Common myeloid progenitor, CD34-positive (primary cell): ENCODE measurements at regions not wholly inside any gene's neighbourhood (a gene's known extent, or its start where the extent isn't known, plus 50 kb on each side); places are given as distances from the start of the nearest gene placed in this dataset.
A peak's percentile ranks its signal among the peaks of the same experiment; 100 is the strongest.

Experiments
- CTCF ChIA-PET: fragments of 350-600 bp; sonication (Branson Sonifier 250); formaldehyde crosslinking; loops from one replicate; lab custom pipeline; 2021; ENCODE audit warnings: antibody characterized with exemption; lab: Charles Lee
- POLR2A ChIA-PET: fragments of 350-600 bp; sonication (Branson Sonifier 250); formaldehyde crosslinking; loops from one replicate; lab custom pipeline; 2021; ENCODE audit warnings: antibody characterized with exemption; lab: Charles Lee
- DNase-seq, 3 donors: peaks; one replicate each; pipeline versions ENCODE4 v3.0.0 to v3.0.0-alpha.2; 2013
- H3K27ac ChIP-seq, 2 experiments: 1 replicate in 1 of 2; 2 replicates in 1 of 2; pipeline ENCODE4 v1.7.0; 2013; ENCODE audit warnings: inconsistent platforms in 2 of 2, low read length in 2 of 2, mild to moderate bottlenecking in 2 of 2, low read depth in 1 of 2, moderate library complexity in 1 of 2; ENCODE audit not compliant: severe bottlenecking in 2 of 2, insufficient read depth in 1 of 2, poor library complexity in 1 of 2
- H3K27me3 ChIP-seq, 5 experiments: replicated peaks in 2 of 5; 1 replicate in 3 of 5; 2 replicates in 2 of 5; pipeline versions ENCODE4 v1.6.1 to v1.7.0; 2013; ENCODE audit warnings: low read length in 4 of 5, mild to moderate bottlenecking in 2 of 5, moderate library complexity in 2 of 5, inconsistent platforms in 1 of 5; ENCODE audit not compliant: insufficient read depth in 5 of 5, control insufficient read depth in 4 of 5
- H3K36me3 ChIP-seq, 4 experiments: 1 replicate in 2 of 4; 2 replicates in 2 of 4; pipeline versions ENCODE4 v1.6.1 to v1.7.0; 2013; ENCODE audit warnings: low read length in 3 of 4, control low read depth in 1 of 4, mild to moderate bottlenecking in 1 of 4; ENCODE audit not compliant: control insufficient read depth in 4 of 4, insufficient read depth in 4 of 4
- H3K4me1 ChIP-seq, 4 experiments: 1 replicate in 3 of 4; 2 replicates in 1 of 4; pipeline versions ENCODE4 v1.6.1 to v1.7.1; 2013; ENCODE audit warnings: low read length in 3 of 4, mild to moderate bottlenecking in 3 of 4, control low read depth in 1 of 4, inconsistent platforms in 1 of 4, moderate library complexity in 1 of 4; ENCODE audit not compliant: control insufficient read depth in 4 of 4, insufficient read depth in 4 of 4; ENCODE audit errors: control extremely low read depth in 1 of 4
- H3K4me3 ChIP-seq, 7 experiments: 1 replicate in 4 of 7; 2 replicates in 3 of 7; pipeline versions ENCODE4 v1.5.1 to v1.7.0; 2013; ENCODE audit warnings: mild to moderate bottlenecking in 7 of 7, low read length in 6 of 7, moderate library complexity in 6 of 7, inconsistent platforms in 2 of 7, low read depth in 2 of 7, control low read depth in 1 of 7; ENCODE audit not compliant: insufficient read depth in 4 of 7, control insufficient read depth in 1 of 7; ENCODE audit errors: extremely low read depth in 1 of 7
- H3K9me3 ChIP-seq, 5 experiments: 1 replicate in 4 of 5; 2 replicates in 1 of 5; pipeline versions ENCODE4 v1.6.1 to v1.7.1; 2013; ENCODE audit warnings: low read length in 4 of 5, mild to moderate bottlenecking in 2 of 5, inconsistent platforms in 1 of 5, low read depth in 1 of 5, moderate library complexity in 1 of 5; ENCODE audit not compliant: control insufficient read depth in 4 of 5, insufficient read depth in 2 of 5; ENCODE audit errors: control extremely low read depth in 1 of 5
- WGBS: methylation state at CpG from one replicate; pipeline ENCODE4 v1.1.5; 2013; ENCODE audit not compliant: insufficient coverage; 5-methylcytosine and 5-hydroxymethylcytosine counted together

DNA sequence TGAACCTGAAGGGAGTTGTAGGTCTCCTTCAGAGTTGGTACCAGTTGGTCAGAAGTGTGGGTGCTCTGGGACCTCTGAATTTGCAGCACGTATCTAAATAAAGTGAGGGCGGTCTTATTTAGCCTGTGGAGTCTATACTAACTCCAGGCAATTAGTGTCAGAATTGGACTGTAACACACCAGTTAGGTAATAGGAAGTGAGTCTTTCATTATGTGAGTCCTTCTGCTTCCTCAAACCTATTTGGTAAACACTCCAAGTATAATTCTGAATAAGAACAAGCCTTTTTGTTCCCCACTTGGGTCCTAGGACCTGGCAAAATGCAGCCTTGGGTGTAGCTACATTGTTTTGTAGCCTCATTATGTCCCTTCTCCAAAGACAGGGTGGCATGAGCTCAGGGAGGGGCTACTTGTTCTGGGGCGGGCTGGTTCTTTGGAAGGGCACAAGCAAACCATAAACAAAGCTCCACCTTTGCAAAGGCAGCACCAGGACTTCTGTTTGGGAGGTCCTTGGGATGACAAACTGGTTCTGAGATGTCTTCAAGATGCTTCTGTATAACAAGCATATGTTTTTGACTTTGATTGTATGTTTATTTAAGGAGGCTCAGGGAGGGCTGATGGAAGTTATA lies 418.0 kb downstream of the ZNF536 start:
- Histone ChIP-seq H3K4me1 (no peaks in the 10 kb centered on the region), H3K9me3 (peaks cover 0 to 3% (median 0%) of the 10 kb centered on the region in 5 experiments), H3K36me3 (no peaks in the 10 kb centered on the region), H3K27ac (no peak overlapping the region), H3K27me3 (no peaks in the 10 kb centered on the region), H3K4me3 (no peak overlapping the region)
- WGBS: 67% methylated on average over 1 of the region's 3 CpGs
- DNase-seq: peak in 2 of 3 donors; percentile 11 to 27
- ChIA-PET POLR2A (no interaction called here), CTCF (no interaction called here)

GRCh38 chr19:30788105-30788765 lies 416.1 kb downstream of the ZNF536 start:
- DNase-seq: no peak
- H3K9me3 ChIP-seq: peaks cover 0 to 3% (median 0%) of the 10 kb centered on the region in 5 experiments
- H3K4me3 ChIP-seq: no peak overlapping the region
- CTCF ChIA-PET: interaction anchor here (0.7 to 2.0 kb wide), 5 partner anchors 10 to 502 kb away, joined by 3 to 7 read pairs (median 4); no protein-coding TSS in a partner anchor
- no peaks in the 10 kb centered on the region for H3K36me3 ChIP-seq
- no peaks in the 10 kb centered on the region for H3K4me1 ChIP-seq
- WGBS: 98% methylated on average over 4 of the region's 5 CpGs
- no peak overlapping the region for H3K27ac ChIP-seq
- POLR2A ChIA-PET: interaction anchor here (0.6 kb wide), 1 partner anchor 432 kb away, joined by 3 read pairs; no protein-coding TSS in a partner anchor
- no peaks in the 10 kb centered on the region for H3K27me3 ChIP-seq

DNA sequence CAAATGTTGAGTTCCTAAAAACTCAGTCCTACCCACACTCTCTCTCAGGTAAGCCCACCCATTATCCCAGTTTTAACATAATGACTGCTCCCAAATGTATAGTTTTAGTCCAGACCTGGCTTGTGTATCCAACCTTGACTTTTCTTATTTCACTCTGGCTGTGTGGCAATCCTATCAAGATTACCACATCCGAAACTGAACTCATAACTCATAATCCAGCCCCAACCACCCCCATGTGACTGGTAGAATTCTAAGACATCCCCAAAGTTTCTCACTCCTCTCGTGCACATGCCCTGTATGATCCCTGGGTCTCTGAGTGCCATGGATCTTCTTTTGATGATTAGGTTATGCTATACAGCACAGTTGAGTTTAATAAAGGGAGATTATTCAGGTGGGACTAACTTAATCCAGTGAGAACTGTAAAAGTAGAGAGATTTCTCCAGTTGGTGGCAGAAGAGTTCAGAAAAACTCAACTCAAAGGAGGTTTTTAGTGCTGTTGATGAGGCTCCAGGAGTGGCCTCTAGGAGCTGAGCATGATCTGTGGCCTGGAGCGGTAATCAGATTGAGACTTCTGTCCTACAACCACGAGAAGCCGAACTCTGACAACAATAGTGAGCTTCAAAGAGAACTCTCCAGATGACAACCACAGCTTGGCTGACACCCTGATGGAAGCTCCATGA lies 413.4 kb downstream of the ZNF536 start:
- Histone ChIP-seq H3K27ac (no peak overlapping the region), H3K4me1 (no peaks in the 10 kb centered on the region), H3K36me3 (no peaks in the 10 kb centered on the region), H3K4me3 (no peak overlapping the region), H3K9me3 (peaks cover 0 to 3% (median 0%) of the 10 kb centered on the region in 5 experiments), H3K27me3 (peaks cover 0 to 3% (median 0%) of the 10 kb centered on the region in 5 experiments)
- ChIA-PET POLR2A (no interaction called here), CTCF (interaction anchor here (0.6 to 1.7 kb wide), 18 partner anchors 9 to 1442 kb away, joined by 3 to 7 read pairs (median 4); no protein-coding TSS in a partner anchor)
- 81% methylated on average over 3 of the region's 5 CpGs for WGBS
- DNase-seq: peak in 2 of 3 donors; percentile 21 to 22

DNA sequence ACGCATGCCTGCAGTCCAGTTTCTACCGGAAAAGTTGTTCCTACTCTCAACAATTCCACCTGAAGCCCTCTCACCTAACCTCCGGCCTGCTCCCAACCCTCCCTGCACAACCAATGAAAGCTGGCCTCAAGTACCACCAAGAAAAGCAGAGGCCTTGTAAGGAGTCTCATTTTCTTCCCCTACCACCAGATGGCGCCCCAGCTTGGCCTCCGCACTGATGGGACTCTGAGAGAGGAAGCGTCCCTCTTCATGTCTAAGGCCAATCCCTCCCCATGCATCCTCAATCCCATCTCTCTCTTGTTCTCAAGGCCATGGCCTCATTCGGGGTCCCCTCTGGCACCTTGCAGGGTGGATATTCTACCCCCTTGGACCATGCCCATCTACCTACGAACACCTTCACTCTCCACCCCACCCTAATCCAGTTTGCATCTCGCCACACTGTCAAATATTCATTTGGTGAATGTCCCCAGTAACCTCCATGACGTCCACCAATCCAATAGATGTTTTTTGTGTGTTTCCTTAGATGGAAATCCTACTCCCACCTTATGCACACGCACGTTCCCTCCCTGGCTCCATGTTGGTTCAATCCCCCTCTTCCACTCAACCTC lies 412.8 kb downstream of the ZNF536 start:
- Histone ChIP-seq H3K4me3 (no peak overlapping the region), H3K4me1 (no peaks in the 10 kb centered on the region), H3K27ac (no peak overlapping the region), H3K9me3 (peaks cover 0 to 3% (median 0%) of the 10 kb centered on the region in 5 experiments), H3K27me3 (peaks cover 0 to 3% (median 0%) of the 10 kb centered on the region in 5 experiments), H3K36me3 (no peaks in the 10 kb centered on the region)
- POLR2A ChIA-PET: no interaction called here
- CTCF ChIA-PET: interaction anchor here (0.6 to 1.9 kb wide), 17 partner anchors 11 to 1441 kb away, joined by 3 to 10 read pairs (median 4); no protein-coding TSS in a partner anchor
- peak; percentile 60 to 77 (median 71) for DNase-seq
- WGBS: 51% methylated on average over 9 of the region's 12 CpGs

DNA sequence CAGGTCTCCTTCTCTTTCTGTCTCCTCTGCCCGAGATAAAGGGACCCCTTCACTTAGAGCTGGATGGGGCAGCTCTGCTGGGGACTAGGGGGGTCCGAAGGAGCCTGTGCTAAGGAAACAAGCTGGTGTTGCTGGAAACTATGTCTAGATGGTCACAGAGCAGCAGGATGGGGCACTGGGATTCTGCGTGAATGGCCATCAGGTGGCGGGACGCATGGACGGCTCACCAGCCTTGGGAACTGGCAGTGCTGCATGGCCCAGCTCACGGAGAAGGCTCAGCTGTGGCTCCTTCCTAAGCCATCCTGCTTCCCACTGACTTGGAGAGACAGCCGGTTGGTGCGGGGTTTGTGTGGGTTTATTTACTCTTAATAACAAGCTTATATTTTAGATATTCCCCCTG lies 411.8 kb downstream of the ZNF536 start:
- H3K36me3 ChIP-seq: no peaks in the 10 kb centered on the region
- DNase-seq: no peak
- WGBS: 98% methylated on average over 6 of the region's 9 CpGs
- H3K27me3 ChIP-seq: peaks cover 0 to 3% (median 0%) of the 10 kb centered on the region in 5 experiments
- ChIA-PET POLR2A (no interaction called here), CTCF (interaction anchor here (0.8 to 1.9 kb wide), 19 partner anchors 10 to 765 kb away, joined by 3 to 10 read pairs (median 4); no protein-coding TSS in a partner anchor)
- H3K4me1 ChIP-seq: no peaks in the 10 kb centered on the region
- no peaks in the 10 kb centered on the region for H3K9me3 ChIP-seq
- no peak overlapping the region for H3K27ac ChIP-seq
- no peak overlapping the region for H3K4me3 ChIP-seq

DNA sequence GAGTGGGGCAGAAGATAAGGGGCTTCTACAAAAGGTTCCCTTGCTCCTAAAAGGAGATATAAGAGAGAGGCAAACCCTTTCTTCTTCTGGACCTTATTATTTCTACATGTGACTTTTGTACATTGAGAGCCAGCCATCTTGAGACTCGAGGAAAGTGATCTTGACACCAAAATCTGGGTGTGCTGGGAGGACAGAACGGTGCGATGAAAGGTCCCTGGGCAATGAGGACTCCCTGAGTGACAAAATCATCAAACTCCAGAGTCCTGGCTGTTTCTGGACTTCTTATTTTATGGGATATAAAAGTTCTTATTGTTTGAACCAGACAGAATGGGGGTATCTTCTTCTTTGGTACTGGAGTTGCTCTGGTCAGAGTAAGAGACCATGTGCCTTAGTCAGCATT lies 411.0 kb downstream of the ZNF536 start:
- Histone ChIP-seq H3K9me3 (no peaks in the 10 kb centered on the region), H3K27ac (no peak overlapping the region), H3K4me3 (no peak overlapping the region), H3K27me3 (peaks cover 0 to 3% (median 0%) of the 10 kb centered on the region in 5 experiments), H3K36me3 (no peaks in the 10 kb centered on the region), H3K4me1 (no peaks in the 10 kb centered on the region)
- POLR2A ChIA-PET: no interaction called here
- CTCF ChIA-PET: interaction anchor here (0.9 to 1.9 kb wide), 9 partner anchors 9 to 575 kb away, joined by 3 to 10 read pairs (median 4); no protein-coding TSS in a partner anchor
- no peak for DNase-seq
- 100% methylated on average over 3 of the region's 3 CpGs for WGBS
